ENCODE measurements at regions not wholly inside any gene's neighbourhood (a gene's known extent, or its start where the extent isn't known, plus 50 kb on each side); places are given as distances from the start of the nearest gene placed in this dataset.

GRCh38 chr2:217301142-217301925 is 441.5 kb upstream of the TNP1 start:
- ChIA-PET POLR2A (no interaction called here), CTCF (no interaction called here)
- Mint-ChIP-seq H3K4me1 (no peaks in the 10 kb centered on the region), H3K9me3 (ENCODE audit: low read depth) (peaks cover 8% of the 10 kb centered on the region), H3K36me3 (ENCODE audit: low read depth) (peaks cover 3% of the 10 kb centered on the region), H3K27me3 (no peaks in the 10 kb centered on the region), H3K4me3 (no peak overlapping the region), H3K27ac (no peak overlapping the region)
- no peak for ATAC-seq
- DNase-seq = no peak
- intact Hi-C loops (cut with DNase I, micrococcal nuclease) = no loop called here

GRCh38 chr2:217299590-217299989 is 439.7 kb upstream of the TNP1 start:
- Mint-ChIP-seq H3K4me1 (no peaks in the 10 kb centered on the region), H3K9me3 (ENCODE audit: low read depth) (peaks cover 8% of the 10 kb centered on the region), H3K27me3 (no peaks in the 10 kb centered on the region), H3K36me3 (ENCODE audit: low read depth) (peaks cover 3% of the 10 kb centered on the region), H3K4me3 (no peak overlapping the region), H3K27ac (no peak overlapping the region)
- intact Hi-C loops (cut with DNase I, micrococcal nuclease) = no loop called here
- DNase-seq (no peak), ATAC-seq (no peak)
- CTCF ChIA-PET = no interaction called here
- POLR2A ChIA-PET = no interaction called here

- DNase-seq (no peak), ATAC-seq (no peak)
- intact Hi-C loops (cut with DNase I, micrococcal nuclease) = no loop called here
- no peaks in the 10 kb centered on the region for H3K27me3 Mint-ChIP-seq
- ChIA-PET CTCF (no interaction called here), POLR2A (no interaction called here)
- H3K4me1 Mint-ChIP-seq = no peaks in the 10 kb centered on the region
- no peak overlapping the region for H3K4me3 Mint-ChIP-seq
- peaks cover 3% of the 10 kb centered on the region for H3K36me3 Mint-ChIP-seq (ENCODE audit: low read depth)
- peaks cover 8% of the 10 kb centered on the region for H3K9me3 Mint-ChIP-seq (ENCODE audit: low read depth)
- no peak overlapping the region for H3K27ac Mint-ChIP-seq
Observed at GRCh38 chr2:217297096-217297495, 437.2 kb upstream of the TNP1 start.

GRCh38 chr2:217294818-217295217 is 435.0 kb upstream of the TNP1 start:
- CTCF ChIA-PET = no interaction called here

GRCh38 chr2:217294211-217294610 is 434.3 kb upstream of the TNP1 start:
- POLR2A ChIA-PET = no interaction called here
- Mint-ChIP-seq H3K9me3 (ENCODE audit: low read depth) (peaks cover 8% of the 10 kb centered on the region), H3K4me3 (no peak overlapping the region), H3K27me3 (no peaks in the 10 kb centered on the region), H3K36me3 (ENCODE audit: low read depth) (peaks cover 3% of the 10 kb centered on the region), H3K4me1 (no peaks in the 10 kb centered on the region), H3K27ac (no peak overlapping the region)
- intact Hi-C loops (cut with DNase I, micrococcal nuclease) = no loop called here
- CTCF ChIA-PET = no interaction called here
- no peak for ATAC-seq
- no peak for DNase-seq

More at GRCh38 chr2:217294818-217295217, 435.0 kb upstream of the TNP1 start:
- Mint-ChIP-seq H3K27ac (no peak overlapping the region), H3K4me1 (no peaks in the 10 kb centered on the region), H3K36me3 (ENCODE audit: low read depth) (peaks cover 3% of the 10 kb centered on the region), H3K4me3 (no peak overlapping the region), H3K9me3 (ENCODE audit: low read depth) (peaks cover 8% of the 10 kb centered on the region), H3K27me3 (no peaks in the 10 kb centered on the region)
- ATAC-seq = no peak
- DNase-seq = no peak
- intact Hi-C loops (cut with DNase I, micrococcal nuclease) = no loop called here
- POLR2A ChIA-PET = no interaction called here

GRCh38 chr2:217293607-217294006 is 433.7 kb upstream of the TNP1 start:
- ATAC-seq (no peak), DNase-seq (no peak)
- Mint-ChIP-seq H3K36me3 (ENCODE audit: low read depth) (peaks cover 3% of the 10 kb centered on the region), H3K4me3 (no peak overlapping the region), H3K9me3 (ENCODE audit: low read depth) (peaks cover 8% of the 10 kb centered on the region), H3K27ac (no peak overlapping the region), H3K4me1 (no peaks in the 10 kb centered on the region), H3K27me3 (no peaks in the 10 kb centered on the region)
- intact Hi-C loops (cut with DNase I, micrococcal nuclease) = no loop called here
- ChIA-PET POLR2A (no interaction called here), CTCF (no interaction called here)

GRCh38 chr2:217293046-217293445 is 433.2 kb upstream of the TNP1 start:
- no peaks in the 10 kb centered on the region for H3K4me1 Mint-ChIP-seq

GRCh38 chr2:217291259-217291658 is 431.4 kb upstream of the TNP1 start:
- H3K27ac Mint-ChIP-seq = no peak overlapping the region
- H3K4me3 Mint-ChIP-seq = no peak overlapping the region
- ATAC-seq (no peak), DNase-seq (no peak)
- H3K9me3 Mint-ChIP-seq (ENCODE audit: low read depth) = no peaks in the 10 kb centered on the region
- ChIA-PET CTCF (no interaction called here), POLR2A (no interaction called here)
- no peaks in the 10 kb centered on the region for H3K36me3 Mint-ChIP-seq (ENCODE audit: low read depth)
- no peaks in the 10 kb centered on the region for H3K27me3 Mint-ChIP-seq
- H3K4me1 Mint-ChIP-seq = no peaks in the 10 kb centered on the region
- intact Hi-C loops (cut with DNase I, micrococcal nuclease) = no loop called here

More at GRCh38 chr2:217293046-217293445, 433.2 kb upstream of the TNP1 start:
- ChIA-PET CTCF (no interaction called here), POLR2A (no interaction called here)
- Mint-ChIP-seq H3K36me3 (ENCODE audit: low read depth) (peaks cover 3% of the 10 kb centered on the region), H3K4me3 (no peak overlapping the region), H3K27ac (no peak overlapping the region), H3K27me3 (no peaks in the 10 kb centered on the region), H3K9me3 (ENCODE audit: low read depth) (peaks cover 8% of the 10 kb centered on the region)
- ATAC-seq (peak; percentile 80), DNase-seq (peak; percentile 12)
- intact Hi-C loops (cut with DNase I, micrococcal nuclease) = no loop called here

GRCh38 chr2:217290467-217290866 is 430.6 kb upstream of the TNP1 start:
- Mint-ChIP-seq H3K4me1 (no peaks in the 10 kb centered on the region), H3K9me3 (ENCODE audit: low read depth) (no peaks in the 10 kb centered on the region), H3K36me3 (ENCODE audit: low read depth) (no peaks in the 10 kb centered on the region), H3K27ac (no peak overlapping the region), H3K27me3 (no peaks in the 10 kb centered on the region), H3K4me3 (no peak overlapping the region)
- CTCF ChIA-PET = no interaction called here
- intact Hi-C loops (cut with DNase I, micrococcal nuclease) = no loop called here
- DNase-seq = no peak
- no peak for ATAC-seq
- POLR2A ChIA-PET = no interaction called here

GRCh38 chr2:217289907-217290280 is 430.0 kb upstream of the TNP1 start:
- no peaks in the 10 kb centered on the region for H3K9me3 Mint-ChIP-seq (ENCODE audit: low read depth)

GRCh38 chr2:217289177-217289906 is 429.5 kb upstream of the TNP1 start:
- Mint-ChIP-seq H3K9me3 (ENCODE audit: low read depth) (no peaks in the 10 kb centered on the region), H3K4me3 (no peak overlapping the region), H3K4me1 (no peaks in the 10 kb centered on the region), H3K27ac (no peak overlapping the region), H3K36me3 (ENCODE audit: low read depth) (no peaks in the 10 kb centered on the region), H3K27me3 (no peaks in the 10 kb centered on the region)
- no peak for ATAC-seq
- POLR2A ChIA-PET = no interaction called here
- intact Hi-C loops (cut with DNase I, micrococcal nuclease) = no loop called here
- CTCF ChIA-PET = no interaction called here
- no peak for DNase-seq

More at GRCh38 chr2:217289907-217290280, 430.0 kb upstream of the TNP1 start:
- Mint-ChIP-seq H3K27me3 (no peaks in the 10 kb centered on the region), H3K27ac (no peak overlapping the region), H3K4me1 (no peaks in the 10 kb centered on the region), H3K4me3 (no peak overlapping the region), H3K36me3 (ENCODE audit: low read depth) (no peaks in the 10 kb centered on the region)
- intact Hi-C loops (cut with DNase I, micrococcal nuclease) = no loop called here
- ATAC-seq (no peak), DNase-seq (no peak)
- ChIA-PET POLR2A (no interaction called here), CTCF (no interaction called here)

- Mint-ChIP-seq H3K4me3 (no peak overlapping the region), H3K9me3 (ENCODE audit: low read depth) (no peaks in the 10 kb centered on the region), H3K27ac (no peak overlapping the region), H3K36me3 (ENCODE audit: low read depth) (no peaks in the 10 kb centered on the region), H3K27me3 (no peaks in the 10 kb centered on the region), H3K4me1 (no peaks in the 10 kb centered on the region)
- DNase-seq = no peak
- ATAC-seq = no peak
- ChIA-PET POLR2A (no interaction called here), CTCF (no interaction called here)
- intact Hi-C loops (cut with DNase I, micrococcal nuclease) = no loop called here
Observed at GRCh38 chr2:217288472-217289063, 428.7 kb upstream of the TNP1 start.

Measured in activated CD4-positive, alpha-beta T cell treated with anti-CD3 and anti-CD28 coated beads for 36 hours (primary cell).